Breast epithelium (tissue), 3 donors: ENCODE measurements at regions not wholly inside any gene's neighbourhood (a gene's known extent, or its start where the extent isn't known, plus 50 kb on each side); places are given as distances from the start of the nearest gene placed in this dataset.

ENCODE experiments used
- CTCF ChIP-seq, 3 donors: fragments of 450-650 bp; IDR thresholded peaks; one replicate each; pipeline ENCODE4 v1.5.1; 2016 to 2017; ENCODE audit warnings: antibody characterized with exemption in 3 of 3, mild to moderate bottlenecking in 3 of 3, moderate library complexity in 3 of 3
- POLR2A ChIP-seq: fragments of 450-650 bp; IDR thresholded peaks from one replicate; pipeline ENCODE4 v1.6.1; 2016; ENCODE audit warnings: antibody characterized with exemption, mild to moderate bottlenecking, moderate library complexity

GRCh38 chr3:115533218-115533617, 90.1 kb upstream of the GAP43 start:
- TF ChIP-seq POLR2A (no peak), CTCF (IDR thresholded peaks at IDR 0.05) (no peak)
